Femur (tissue), 1 donor: ENCODE measurements at regions not wholly inside any gene's neighbourhood (a gene's known extent, or its start where the extent isn't known, plus 50 kb on each side); places are given as distances from the start of the nearest gene placed in this dataset.

Experiments
- DNase-seq: peaks from one replicate; pipeline ENCODE4 v3.0.0-alpha.2; 2017

GRCh38 chr4:173917255-173917960 lies 366.1 kb downstream of the FBXO8 start:
- no peak for DNase-seq

- no peak for DNase-seq
These were observed 370.0 kb downstream of the FBXO8 start for GRCh38 chr4:173913496-173913895.

GRCh38 chr4:173912384-173912783 lies 371.1 kb downstream of the FBXO8 start:
- no peak for DNase-seq

- no peak for DNase-seq
These were observed 372.6 kb downstream of the FBXO8 start for GRCh38 chr4:173910891-173911290.

GRCh38 chr4:173909294-173909693 lies 374.2 kb downstream of the FBXO8 start:
- DNase-seq: no peak

GRCh38 chr4:173899813-173900212 lies 369.8 kb upstream of the HAND2 start:
- DNase-seq: no peak

- no peak for DNase-seq
These were observed 361.0 kb upstream of the HAND2 start for GRCh38 chr4:173891072-173891471.

- DNase-seq: no peak
These were observed 353.8 kb upstream of the HAND2 start for GRCh38 chr4:173883821-173884220.

- no peak for DNase-seq
These were observed 350.9 kb upstream of the HAND2 start for GRCh38 chr4:173880897-173881296.

- no peak for DNase-seq
These were observed 349.5 kb upstream of the HAND2 start for GRCh38 chr4:173879509-173879908.

- no peak for DNase-seq
These were observed 348.7 kb upstream of the HAND2 start for GRCh38 chr4:173878701-173879100.

GRCh38 chr4:173871643-173872042 lies 341.6 kb upstream of the HAND2 start:
- no peak for DNase-seq

GRCh38 chr4:173866322-173867026 lies 336.4 kb upstream of the HAND2 start:
- DNase-seq: no peak

- DNase-seq: no peak
These were observed 332.7 kb upstream of the HAND2 start for GRCh38 chr4:173862754-173863153.

- no peak for DNase-seq
These were observed 330.1 kb upstream of the HAND2 start for GRCh38 chr4:173860094-173860493.

- DNase-seq: no peak
These were observed 329.2 kb upstream of the HAND2 start for GRCh38 chr4:173859091-173859713.

- DNase-seq: no peak
These were observed 328.4 kb upstream of the HAND2 start for GRCh38 chr4:173858471-173858870.

- no peak for DNase-seq
These were observed 327.8 kb upstream of the HAND2 start for GRCh38 chr4:173857828-173858227.

- DNase-seq: no peak
These were observed 325.0 kb upstream of the HAND2 start for GRCh38 chr4:173855015-173855414.

GRCh38 chr4:173852775-173853174 lies 322.7 kb upstream of the HAND2 start:
- DNase-seq: no peak

- DNase-seq: no peak
These were observed 315.6 kb upstream of the HAND2 start for GRCh38 chr4:173845580-173845979.

- no peak for DNase-seq
These were observed 309.8 kb upstream of the HAND2 start for GRCh38 chr4:173839865-173840264.

GRCh38 chr4:173837517-173837916 lies 307.5 kb upstream of the HAND2 start:
- no peak for DNase-seq

- DNase-seq: no peak
These were observed 305.9 kb upstream of the HAND2 start for GRCh38 chr4:173835903-173836302.
